Prostate gland (tissue), 2 donors: ENCODE measurements at regions not wholly inside any gene's neighbourhood (a gene's known extent, or its start where the extent isn't known, plus 50 kb on each side); places are given as distances from the start of the nearest gene placed in this dataset.

Source experiments
- POLR2A ChIP-seq: fragments of 450-650 bp; IDR thresholded peaks from one replicate; pipeline ENCODE4 v1.6.1; 2016; ENCODE audit warnings: antibody characterized with exemption, mild to moderate bottlenecking
- TF ChIP-seq, protein P1 (sequence below), 4 experiments: fragments of 200-600 bp in 2 of 4; fragments of 450-650 bp in 2 of 4; sonication (generic) in 2 of 4; IDR thresholded peaks; 1 replicate in 3 of 4; 2 replicates in 1 of 4; pipeline ENCODE4 v1.5.1; 2016 to 2019; ENCODE audit warnings: antibody characterized with exemption in 4 of 4, mild to moderate bottlenecking in 2 of 4, moderate library complexity in 2 of 4

DNA sequence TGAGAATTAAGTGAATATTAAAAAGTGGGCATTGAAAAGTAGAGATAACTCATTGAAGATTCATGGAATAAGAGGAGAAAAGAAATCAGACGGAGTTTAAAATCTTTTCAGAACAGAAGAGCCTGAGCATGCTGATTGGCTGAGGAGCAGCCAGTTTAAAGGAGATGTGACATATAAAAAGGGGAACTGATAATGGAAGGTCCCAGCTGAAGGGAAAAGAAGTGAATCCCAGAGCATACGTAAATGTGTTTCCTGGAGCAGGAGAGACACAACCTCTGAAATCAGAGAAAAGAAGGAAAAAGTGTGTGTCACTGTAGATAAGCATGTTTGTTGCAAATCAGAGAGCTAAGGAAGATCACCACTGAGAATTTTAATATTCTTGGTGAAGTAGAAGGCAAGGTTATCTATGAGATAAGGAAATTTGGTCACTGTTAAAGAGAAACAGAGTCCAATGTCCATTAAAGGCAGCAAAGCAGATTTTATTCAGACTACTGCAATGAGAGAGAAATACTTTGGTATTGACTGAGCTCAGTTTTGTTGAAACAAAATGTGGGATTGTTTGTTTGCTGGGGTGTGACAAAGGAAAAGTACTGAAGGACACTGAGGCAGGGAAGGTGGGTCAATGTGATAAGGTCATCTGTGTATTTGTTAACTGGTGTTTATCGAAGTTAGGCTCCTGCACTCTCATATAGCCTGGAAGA, 84.6 kb upstream of the WDR72 start:
- TF ChIP-seq POLR2A, result no peak
- TF ChIP-seq, protein P1, sequence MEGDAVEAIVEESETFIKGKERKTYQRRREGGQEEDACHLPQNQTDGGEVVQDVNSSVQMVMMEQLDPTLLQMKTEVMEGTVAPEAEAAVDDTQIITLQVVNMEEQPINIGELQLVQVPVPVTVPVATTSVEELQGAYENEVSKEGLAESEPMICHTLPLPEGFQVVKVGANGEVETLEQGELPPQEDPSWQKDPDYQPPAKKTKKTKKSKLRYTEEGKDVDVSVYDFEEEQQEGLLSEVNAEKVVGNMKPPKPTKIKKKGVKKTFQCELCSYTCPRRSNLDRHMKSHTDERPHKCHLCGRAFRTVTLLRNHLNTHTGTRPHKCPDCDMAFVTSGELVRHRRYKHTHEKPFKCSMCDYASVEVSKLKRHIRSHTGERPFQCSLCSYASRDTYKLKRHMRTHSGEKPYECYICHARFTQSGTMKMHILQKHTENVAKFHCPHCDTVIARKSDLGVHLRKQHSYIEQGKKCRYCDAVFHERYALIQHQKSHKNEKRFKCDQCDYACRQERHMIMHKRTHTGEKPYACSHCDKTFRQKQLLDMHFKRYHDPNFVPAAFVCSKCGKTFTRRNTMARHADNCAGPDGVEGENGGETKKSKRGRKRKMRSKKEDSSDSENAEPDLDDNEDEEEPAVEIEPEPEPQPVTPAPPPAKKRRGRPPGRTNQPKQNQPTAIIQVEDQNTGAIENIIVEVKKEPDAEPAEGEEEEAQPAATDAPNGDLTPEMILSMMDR (IDR thresholded peaks at IDR 0.05), result no peak
